Uterus (tissue), 2 donors: ENCODE measurements at regions not wholly inside any gene's neighbourhood (a gene's known extent, or its start where the extent isn't known, plus 50 kb on each side); places are given as distances from the start of the nearest gene placed in this dataset.

Experiments
- CTCF ChIP-seq, 4 experiments: fragments of 200-600 bp in 2 of 4; fragments of 450-650 bp in 2 of 4; sonication (generic) in 2 of 4; IDR thresholded peaks; one replicate each; pipeline ENCODE4 v1.5.1; 2016 to 2019; ENCODE audit warnings: antibody characterized with exemption in 4 of 4, mild to moderate bottlenecking in 2 of 4, moderate library complexity in 1 of 4
- POLR2A ChIP-seq, 2 donors: fragments of 450-650 bp; IDR thresholded peaks; one replicate each; pipeline ENCODE4 v1.6.1; 2016; ENCODE audit warnings: antibody characterized with exemption in 2 of 2, mild to moderate bottlenecking in 1 of 2, moderate library complexity in 1 of 2

GRCh38 chr6:140440223-140440835, 1065.9 kb upstream of the CITED2 start:
- TF ChIP-seq CTCF (IDR thresholded peaks at IDR 0.05) = no peak
- no peak for TF ChIP-seq POLR2A (IDR thresholded peaks at IDR 0.05)
